Liver (tissue), 7 donors: ENCODE measurements at regions not wholly inside any gene's neighbourhood (a gene's known extent, or its start where the extent isn't known, plus 50 kb on each side); places are given as distances from the start of the nearest gene placed in this dataset.

Experiments
- DNase-seq: peaks from one replicate; pipeline ENCODE4 v3.0.0-alpha.2; 2017; ENCODE audit warnings: low spot score
- H3K27ac ChIP-seq, 2 donors: one replicate each; pipeline ENCODE4 v1.7.0; 2013; ENCODE audit warnings: inconsistent platforms in 2 of 2, low read length in 2 of 2, control low read depth in 1 of 2, low read depth in 1 of 2, mild to moderate bottlenecking in 1 of 2
- H3K27me3 ChIP-seq, 4 donors: one replicate each; pipeline versions ENCODE4 v1.6.1 to v1.7.0; 2013; ENCODE audit warnings: low read length in 3 of 4, inconsistent platforms in 1 of 4, mild to moderate bottlenecking in 1 of 4, moderate library complexity in 1 of 4; ENCODE audit not compliant: control insufficient read depth in 4 of 4, insufficient read depth in 4 of 4
- H3K36me3 ChIP-seq, 4 donors: one replicate each; pipeline versions ENCODE4 v1.6.1 to v1.7.0; 2013; ENCODE audit warnings: low read length in 3 of 4, mild to moderate bottlenecking in 3 of 4, low read depth in 1 of 4, moderate library complexity in 1 of 4; ENCODE audit not compliant: control insufficient read depth in 4 of 4, insufficient read depth in 3 of 4
- H3K4me1 ChIP-seq, 4 donors: one replicate each; pipeline versions ENCODE4 v1.6.1 to v1.7.0; 2013; ENCODE audit warnings: low read length in 3 of 4, mild to moderate bottlenecking in 3 of 4, moderate library complexity in 1 of 4; ENCODE audit not compliant: control insufficient read depth in 4 of 4, insufficient read depth in 4 of 4
- H3K4me3 ChIP-seq, 3 donors: one replicate each; pipeline versions ENCODE4 v1.6.1 to v1.7.0; 2013; ENCODE audit warnings: low read length in 3 of 3, control low read depth in 1 of 3, low read depth in 1 of 3, mild to moderate bottlenecking in 1 of 3
- H3K9ac ChIP-seq, 2 donors: one replicate each; pipeline ENCODE4 v1.7.0; 2013; ENCODE audit warnings: low read length in 2 of 2, mild to moderate bottlenecking in 2 of 2, moderate library complexity in 2 of 2, control low read depth in 1 of 2, low read depth in 1 of 2
- H3K9me3 ChIP-seq, 4 donors: one replicate each; pipeline versions ENCODE4 v1.6.1 to v1.7.0; 2013; ENCODE audit warnings: low read length in 3 of 4; ENCODE audit not compliant: control insufficient read depth in 4 of 4
- EGR1 ChIP-seq, 2 donors: IDR thresholded peaks; 2 replicates each; pipeline ENCODE4 v1.6.1; 2016 to 2018; ENCODE audit warnings: antibody characterized with exemption in 2 of 2, low read depth in 2 of 2
- FOXA2 ChIP-seq: IDR thresholded peaks from 2 replicates; pipeline ENCODE4 v1.6.1; 2016; ENCODE audit warnings: antibody characterized with exemption
- HNF4A ChIP-seq, 2 donors: conservative IDR thresholded peaks; 2 replicates each; pipeline ENCODE4 v1.6.1; 2016; ENCODE audit warnings: antibody characterized with exemption in 2 of 2, mild to moderate bottlenecking in 2 of 2
- HNF4G ChIP-seq: IDR thresholded peaks from 2 replicates; pipeline ENCODE4 v1.6.1; 2016; ENCODE audit warnings: antibody characterized with exemption
- JUND ChIP-seq, 2 donors: IDR thresholded peaks; 2 replicates each; pipeline ENCODE4 v1.6.1; 2016; ENCODE audit warnings: antibody characterized with exemption in 2 of 2
- NR2F2 ChIP-seq: IDR thresholded peaks from 2 replicates; pipeline ENCODE4 v1.6.1; 2016; ENCODE audit warnings: antibody characterized with exemption
- RAD21 ChIP-seq, 2 donors: IDR thresholded peaks; 2 replicates each; pipeline ENCODE4 v1.6.1; 2016; ENCODE audit warnings: antibody characterized with exemption in 2 of 2, mild to moderate bottlenecking in 2 of 2
- SP1 ChIP-seq: IDR thresholded peaks from 2 replicates; pipeline ENCODE4 v1.6.1; 2018; ENCODE audit warnings: antibody characterized with exemption, mild to moderate bottlenecking
- TAF1 ChIP-seq: conservative IDR thresholded peaks from 2 replicates; pipeline ENCODE4 v1.6.1; 2016; ENCODE audit warnings: antibody characterized with exemption, mild to moderate bottlenecking
- YY1 ChIP-seq: IDR thresholded peaks from 2 replicates; pipeline ENCODE4 v1.6.1; 2016; ENCODE audit warnings: antibody characterized with exemption, mild to moderate bottlenecking
- WGBS: extraction: QIAGEN DNeasy Blood & Tissue Kit; methylation state at CpG from one replicate; pipeline ENCODE4 v1.1.7; 2013; 5-methylcytosine and 5-hydroxymethylcytosine counted together
- TF ChIP-seq, protein P1 (sequence below): IDR thresholded peaks from 2 replicates; pipeline ENCODE4 v1.6.1; 2016; ENCODE audit warnings: antibody characterized with exemption, mild to moderate bottlenecking
- TF ChIP-seq, protein P2 (sequence below): IDR thresholded peaks from 2 replicates; pipeline ENCODE4 v1.6.1; 2016; ENCODE audit warnings: antibody characterized with exemption
- TF ChIP-seq, protein P3 (sequence below): IDR thresholded peaks from 2 replicates; pipeline ENCODE4 v1.6.1; 2016; ENCODE audit warnings: antibody characterized with exemption
- TF ChIP-seq, protein P4 (sequence below): IDR thresholded peaks from 2 replicates; pipeline ENCODE4 v1.6.1; 2016; ENCODE audit warnings: antibody characterized with exemption
- donor health status: healthy.
- donor health status: healthy.
- donor health status: healthy.
- donor health status: healthy.

DNA sequence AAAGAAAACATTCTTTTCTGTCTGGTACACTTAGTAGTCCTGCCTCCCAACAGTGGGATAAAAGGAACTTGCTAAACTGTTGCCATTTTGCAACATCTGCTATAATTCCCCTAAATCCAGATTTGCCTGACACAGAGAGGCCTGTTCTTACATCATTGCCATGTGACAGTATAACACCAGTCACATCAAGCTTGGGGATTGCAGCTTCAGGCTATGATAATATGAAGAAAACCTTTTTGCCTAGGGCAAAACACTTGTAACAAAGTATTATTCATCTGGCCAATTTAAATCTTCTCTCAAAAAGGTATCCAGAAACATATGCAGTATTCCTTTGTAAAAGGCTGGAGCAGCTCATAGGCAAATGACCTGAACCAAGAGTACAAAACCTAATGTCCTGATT, 80.9 kb upstream of the OTX2 start:
- H3K9ac ChIP-seq = no peak overlapping the region
- H3K36me3 ChIP-seq = no peaks in the 10 kb centered on the region
- no peak for DNase-seq
- H3K27ac ChIP-seq = no peak overlapping the region
- H3K4me1 ChIP-seq = peaks cover 0 to 3% (median 0%) of the 10 kb centered on the region in 4 donors
- H3K27me3 ChIP-seq = peaks cover 0 to 3% (median 2%) of the 10 kb centered on the region in 4 donors
- no peak for TF ChIP-seq SP1
- TF ChIP-seq, protein P1, sequence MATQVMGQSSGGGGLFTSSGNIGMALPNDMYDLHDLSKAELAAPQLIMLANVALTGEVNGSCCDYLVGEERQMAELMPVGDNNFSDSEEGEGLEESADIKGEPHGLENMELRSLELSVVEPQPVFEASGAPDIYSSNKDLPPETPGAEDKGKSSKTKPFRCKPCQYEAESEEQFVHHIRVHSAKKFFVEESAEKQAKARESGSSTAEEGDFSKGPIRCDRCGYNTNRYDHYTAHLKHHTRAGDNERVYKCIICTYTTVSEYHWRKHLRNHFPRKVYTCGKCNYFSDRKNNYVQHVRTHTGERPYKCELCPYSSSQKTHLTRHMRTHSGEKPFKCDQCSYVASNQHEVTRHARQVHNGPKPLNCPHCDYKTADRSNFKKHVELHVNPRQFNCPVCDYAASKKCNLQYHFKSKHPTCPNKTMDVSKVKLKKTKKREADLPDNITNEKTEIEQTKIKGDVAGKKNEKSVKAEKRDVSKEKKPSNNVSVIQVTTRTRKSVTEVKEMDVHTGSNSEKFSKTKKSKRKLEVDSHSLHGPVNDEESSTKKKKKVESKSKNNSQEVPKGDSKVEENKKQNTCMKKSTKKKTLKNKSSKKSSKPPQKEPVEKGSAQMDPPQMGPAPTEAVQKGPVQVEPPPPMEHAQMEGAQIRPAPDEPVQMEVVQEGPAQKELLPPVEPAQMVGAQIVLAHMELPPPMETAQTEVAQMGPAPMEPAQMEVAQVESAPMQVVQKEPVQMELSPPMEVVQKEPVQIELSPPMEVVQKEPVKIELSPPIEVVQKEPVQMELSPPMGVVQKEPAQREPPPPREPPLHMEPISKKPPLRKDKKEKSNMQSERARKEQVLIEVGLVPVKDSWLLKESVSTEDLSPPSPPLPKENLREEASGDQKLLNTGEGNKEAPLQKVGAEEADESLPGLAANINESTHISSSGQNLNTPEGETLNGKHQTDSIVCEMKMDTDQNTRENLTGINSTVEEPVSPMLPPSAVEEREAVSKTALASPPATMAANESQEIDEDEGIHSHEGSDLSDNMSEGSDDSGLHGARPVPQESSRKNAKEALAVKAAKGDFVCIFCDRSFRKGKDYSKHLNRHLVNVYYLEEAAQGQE = no peak
- no peak for TF ChIP-seq YY1
- no peak for TF ChIP-seq JUND (IDR thresholded peaks at IDR 0.05)
- TF ChIP-seq, protein P2, sequence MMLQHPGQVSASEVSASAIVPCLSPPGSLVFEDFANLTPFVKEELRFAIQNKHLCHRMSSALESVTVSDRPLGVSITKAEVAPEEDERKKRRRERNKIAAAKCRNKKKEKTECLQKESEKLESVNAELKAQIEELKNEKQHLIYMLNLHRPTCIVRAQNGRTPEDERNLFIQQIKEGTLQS = no peak
- TF ChIP-seq HNF4G = no peak
- TF ChIP-seq NR2F2 = no peak
- TF ChIP-seq RAD21 (IDR thresholded peaks at IDR 0.05) = no peak
- TF ChIP-seq, protein P3, sequence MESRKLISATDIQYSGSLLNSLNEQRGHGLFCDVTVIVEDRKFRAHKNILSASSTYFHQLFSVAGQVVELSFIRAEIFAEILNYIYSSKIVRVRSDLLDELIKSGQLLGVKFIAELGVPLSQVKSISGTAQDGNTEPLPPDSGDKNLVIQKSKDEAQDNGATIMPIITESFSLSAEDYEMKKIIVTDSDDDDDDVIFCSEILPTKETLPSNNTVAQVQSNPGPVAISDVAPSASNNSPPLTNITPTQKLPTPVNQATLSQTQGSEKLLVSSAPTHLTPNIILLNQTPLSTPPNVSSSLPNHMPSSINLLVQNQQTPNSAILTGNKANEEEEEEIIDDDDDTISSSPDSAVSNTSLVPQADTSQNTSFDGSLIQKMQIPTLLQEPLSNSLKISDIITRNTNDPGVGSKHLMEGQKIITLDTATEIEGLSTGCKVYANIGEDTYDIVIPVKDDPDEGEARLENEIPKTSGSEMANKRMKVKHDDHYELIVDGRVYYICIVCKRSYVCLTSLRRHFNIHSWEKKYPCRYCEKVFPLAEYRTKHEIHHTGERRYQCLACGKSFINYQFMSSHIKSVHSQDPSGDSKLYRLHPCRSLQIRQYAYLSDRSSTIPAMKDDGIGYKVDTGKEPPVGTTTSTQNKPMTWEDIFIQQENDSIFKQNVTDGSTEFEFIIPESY = no peak
- no peak for TF ChIP-seq TAF1
- TF ChIP-seq EGR1 (IDR thresholded peaks at IDR 0.05; ENCODE audit: low read depth in 2 of 2) = no peak
- H3K9me3 ChIP-seq = no peaks in the 10 kb centered on the region
- no peak overlapping the region for H3K4me3 ChIP-seq

DNA sequence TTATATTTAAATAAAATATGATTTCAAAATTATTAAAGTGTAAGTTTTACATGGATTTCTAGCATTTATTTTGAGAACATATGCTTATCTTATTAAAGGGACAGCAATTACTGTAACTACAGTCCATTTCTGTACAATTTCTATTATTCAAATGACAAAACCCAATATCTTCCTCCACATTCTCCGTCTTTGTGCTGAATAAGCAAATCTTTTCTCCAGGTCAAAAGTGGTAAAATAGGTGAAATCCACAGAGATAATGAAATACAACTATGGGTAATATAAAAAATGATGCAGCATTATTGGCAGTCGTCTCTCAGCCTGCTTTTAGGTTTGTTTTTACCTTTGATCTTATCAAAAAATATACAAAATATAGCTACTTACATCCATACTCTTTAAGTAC, 79.4 kb upstream of the OTX2 start:
- Histone ChIP-seq H3K36me3 (no peaks in the 10 kb centered on the region), H3K27me3 (peaks cover 0 to 3% (median 2%) of the 10 kb centered on the region in 4 donors), H3K9ac (no peak overlapping the region), H3K27ac (no peak overlapping the region), H3K9me3 (no peaks in the 10 kb centered on the region), H3K4me3 (no peak overlapping the region), H3K4me1 (peaks cover 0 to 3% (median 0%) of the 10 kb centered on the region in 4 donors)
- DNase-seq = no peak
- TF ChIP-seq, protein P3 = no peak
- TF ChIP-seq JUND (IDR thresholded peaks at IDR 0.05) (no peak), HNF4A (conservative IDR thresholded peaks at IDR 0.05) (no peak), YY1 (no peak), FOXA2 (no peak)
- TF ChIP-seq, protein P4, sequence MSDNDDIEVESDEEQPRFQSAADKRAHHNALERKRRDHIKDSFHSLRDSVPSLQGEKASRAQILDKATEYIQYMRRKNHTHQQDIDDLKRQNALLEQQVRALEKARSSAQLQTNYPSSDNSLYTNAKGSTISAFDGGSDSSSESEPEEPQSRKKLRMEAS = no peak
- WGBS = 64% methylated on average over 2 of the region's 2 CpGs
